Astrocyte (in vitro differentiated cells and primary cell): ENCODE measurements at regions not wholly inside any gene's neighbourhood (a gene's known extent, or its start where the extent isn't known, plus 50 kb on each side); places are given as distances from the start of the nearest gene placed in this dataset.
"Not testable (repeated sequence)": the region's sequence is repeated elsewhere in the genome, so short reads cannot be mapped to it uniquely, and the experiment has no call there.

Experiments used
- DNase-seq: peaks from one replicate; pipeline ENCODE4 v3.0.0-alpha.2; 2010; ENCODE audit warnings: low read depth
- FAIRE-seq: peaks from 2 replicates; lab custom pipeline; 2011; peaks lifted over from hg19 to GRCh38; lab: Jason Lieb, UNC
- H2AFZ ChIP-seq: 2 replicates; pipeline ENCODE4 v1.6.0; 2012; ENCODE audit warnings: low read depth, low read length, inconsistent platforms
- H3K27ac ChIP-seq: 2 replicates; pipeline ENCODE4 v1.5.1; 2011; ENCODE audit warnings: low read depth, low read length, inconsistent platforms
- H3K27me3 ChIP-seq: 2 replicates; pipeline ENCODE4 v1.6.0; 2011; ENCODE audit warnings: low read length, inconsistent platforms; ENCODE audit not compliant: insufficient read depth
- H3K36me3 ChIP-seq: 2 replicates; pipeline ENCODE4 v1.5.1; 2011; ENCODE audit warnings: low read length, inconsistent platforms; ENCODE audit not compliant: insufficient read depth
- H3K4me1 ChIP-seq: 2 replicates; pipeline ENCODE4 v1.5.1; 2011; ENCODE audit warnings: low read length, inconsistent platforms; ENCODE audit not compliant: insufficient read depth
- H3K4me2 ChIP-seq: 2 replicates; pipeline ENCODE4 v1.6.0; 2012; ENCODE audit warnings: low read length, inconsistent platforms
- H3K4me3 ChIP-seq: 2 replicates; pipeline ENCODE4 v1.5.1; 2011; ENCODE audit warnings: low read depth, mild to moderate bottlenecking, low read length, inconsistent platforms; ENCODE audit not compliant: insufficient read depth
- H3K79me2 ChIP-seq: 2 replicates; pipeline ENCODE4 v1.6.0; 2012; ENCODE audit warnings: mild to moderate bottlenecking, low read length, inconsistent platforms; ENCODE audit not compliant: insufficient read depth
- H3K9ac ChIP-seq: 2 replicates; pipeline ENCODE4 v1.6.0; 2012; ENCODE audit warnings: mild to moderate bottlenecking, low read length, inconsistent platforms
- H3K9me3 ChIP-seq: 2 replicates; pipeline ENCODE4 v1.5.1; 2012; ENCODE audit warnings: low read depth, mild to moderate bottlenecking, low read length, inconsistent platforms; ENCODE audit not compliant: insufficient read depth
- H4K20me1 ChIP-seq: 2 replicates; pipeline ENCODE4 v1.6.0; 2012; ENCODE audit warnings: low read length, inconsistent platforms; ENCODE audit not compliant: insufficient read depth
- H3K27ac Mint-ChIP-seq: one replicate; pipeline ENCODE4 v1.8.0; 2021; ENCODE audit warnings: mild to moderate bottlenecking, mixed read lengths; ENCODE audit not compliant: unreplicated experiment
- H3K27me3 Mint-ChIP-seq: one replicate; pipeline ENCODE4 v1.8.0; 2021; ENCODE audit warnings: low read depth, mixed read lengths; ENCODE audit not compliant: unreplicated experiment
- H3K36me3 Mint-ChIP-seq: one replicate; pipeline ENCODE4 v1.8.0; 2021; ENCODE audit warnings: low read depth, mixed read lengths; ENCODE audit not compliant: unreplicated experiment
- H3K4me1 Mint-ChIP-seq: one replicate; pipeline ENCODE4 v1.8.0; 2021; ENCODE audit warnings: low read depth, mixed read lengths; ENCODE audit not compliant: unreplicated experiment
- H3K4me3 Mint-ChIP-seq: one replicate; pipeline ENCODE4 v1.8.0; 2021; ENCODE audit warnings: mild to moderate bottlenecking, moderate library complexity, mixed read lengths; ENCODE audit not compliant: unreplicated experiment
- H3K9me3 Mint-ChIP-seq: one replicate; pipeline ENCODE4 v1.8.0; 2021; ENCODE audit warnings: mild to moderate bottlenecking, mixed read lengths; ENCODE audit not compliant: unreplicated experiment
- EZH2 ChIP-seq: IDR thresholded peaks from 2 replicates; pipeline ENCODE4 v1.6.1; 2012; ENCODE audit warnings: mild to moderate bottlenecking, low read length, inconsistent platforms; ENCODE audit not compliant: insufficient read depth
- TF ChIP-seq, protein P1 (sequence below): IDR thresholded peaks from 2 replicates; pipeline ENCODE4 v1.5.1; 2011; ENCODE audit warnings: low read depth, mild to moderate bottlenecking, inconsistent platforms, low read length, moderate library complexity; ENCODE audit not compliant: insufficient read depth

DNA sequence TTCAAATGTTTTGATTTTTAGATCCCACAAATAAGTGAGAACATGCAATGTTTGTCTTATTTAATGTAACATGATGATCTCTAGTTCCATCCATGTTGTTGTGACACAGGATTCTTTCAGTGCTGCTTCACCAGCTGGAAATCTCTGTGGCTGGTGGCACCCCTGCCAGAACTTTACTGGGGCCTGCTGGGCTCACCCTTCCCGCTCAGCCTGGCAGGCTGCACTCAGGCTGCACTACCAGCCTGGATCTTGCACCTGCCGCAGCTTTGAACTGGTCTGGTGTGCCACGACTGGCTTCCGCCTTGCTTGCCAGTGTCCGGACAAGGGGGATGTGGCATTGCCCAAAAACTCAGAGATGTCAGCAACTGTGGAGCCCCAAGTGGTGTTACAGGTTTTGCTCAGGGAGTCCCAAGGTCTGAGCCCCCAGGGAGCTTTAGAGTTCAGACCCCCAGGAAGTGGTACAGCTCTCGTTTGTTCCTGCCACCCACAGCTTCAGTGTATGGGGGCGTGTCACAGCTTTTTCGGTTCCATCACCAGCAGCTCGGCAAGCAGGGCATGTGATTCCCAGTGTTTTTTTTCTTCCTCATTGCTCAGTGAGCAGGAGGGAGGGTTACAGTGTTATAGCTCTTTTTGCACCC is 72.3 kb upstream of the SYNCRIP start:
- H3K27ac Mint-ChIP-seq, result no peak overlapping the region
- peaks cover 10% of the 10 kb centered on the region for H3K9me3 Mint-ChIP-seq
- H3K4me3 ChIP-seq, result no peak overlapping the region
- H3K27me3 Mint-ChIP-seq, result no peaks in the 10 kb centered on the region
- no peak for TF ChIP-seq EZH2
- TF ChIP-seq, protein P1, sequence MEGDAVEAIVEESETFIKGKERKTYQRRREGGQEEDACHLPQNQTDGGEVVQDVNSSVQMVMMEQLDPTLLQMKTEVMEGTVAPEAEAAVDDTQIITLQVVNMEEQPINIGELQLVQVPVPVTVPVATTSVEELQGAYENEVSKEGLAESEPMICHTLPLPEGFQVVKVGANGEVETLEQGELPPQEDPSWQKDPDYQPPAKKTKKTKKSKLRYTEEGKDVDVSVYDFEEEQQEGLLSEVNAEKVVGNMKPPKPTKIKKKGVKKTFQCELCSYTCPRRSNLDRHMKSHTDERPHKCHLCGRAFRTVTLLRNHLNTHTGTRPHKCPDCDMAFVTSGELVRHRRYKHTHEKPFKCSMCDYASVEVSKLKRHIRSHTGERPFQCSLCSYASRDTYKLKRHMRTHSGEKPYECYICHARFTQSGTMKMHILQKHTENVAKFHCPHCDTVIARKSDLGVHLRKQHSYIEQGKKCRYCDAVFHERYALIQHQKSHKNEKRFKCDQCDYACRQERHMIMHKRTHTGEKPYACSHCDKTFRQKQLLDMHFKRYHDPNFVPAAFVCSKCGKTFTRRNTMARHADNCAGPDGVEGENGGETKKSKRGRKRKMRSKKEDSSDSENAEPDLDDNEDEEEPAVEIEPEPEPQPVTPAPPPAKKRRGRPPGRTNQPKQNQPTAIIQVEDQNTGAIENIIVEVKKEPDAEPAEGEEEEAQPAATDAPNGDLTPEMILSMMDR, result no peak
- FAIRE-seq (no peak), DNase-seq (no peak)
- no peak overlapping the region for H3K9ac ChIP-seq
- H3K4me1 ChIP-seq, result no peaks in the 10 kb centered on the region
- no peaks in the 10 kb centered on the region for H3K4me1 Mint-ChIP-seq
- no peaks in the 10 kb centered on the region for H3K27me3 ChIP-seq
- H3K27ac ChIP-seq, result no peak overlapping the region
- H3K9me3 ChIP-seq, result peaks cover 3% of the 10 kb centered on the region
- no peaks in the 10 kb centered on the region for H3K36me3 ChIP-seq
- no peaks in the 10 kb centered on the region for H3K36me3 Mint-ChIP-seq
- no peaks in the 10 kb centered on the region for H4K20me1 ChIP-seq
- H3K79me2 ChIP-seq, result no peaks in the 10 kb centered on the region
- H3K4me3 Mint-ChIP-seq, result no peak overlapping the region
- no peak overlapping the region for H3K4me2 ChIP-seq
- H2AFZ ChIP-seq, result no peak overlapping the region

DNA sequence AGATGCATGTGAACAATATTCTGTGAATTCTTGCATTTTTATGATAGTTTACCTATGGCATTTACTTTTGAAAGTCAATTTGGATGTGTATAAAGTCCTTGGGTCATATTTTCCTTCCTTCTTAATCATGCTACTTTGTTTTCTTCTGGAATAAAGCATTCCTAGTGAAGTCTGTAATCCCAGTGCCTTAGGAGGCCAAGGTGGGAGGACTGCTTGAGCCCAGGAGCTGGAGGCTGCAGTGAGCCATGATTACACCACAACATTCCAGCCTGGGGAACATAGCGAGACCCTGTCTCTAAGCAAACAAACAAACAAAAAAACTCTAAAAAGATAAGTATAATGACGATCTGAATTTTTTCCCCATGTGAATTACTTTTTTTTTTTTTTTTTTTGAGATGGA is 69.7 kb upstream of the SYNCRIP start:
- H3K4me1 Mint-ChIP-seq, result no peaks in the 10 kb centered on the region
- H3K9me3 Mint-ChIP-seq, result peaks cover 16% of the 10 kb centered on the region
- Histone ChIP-seq H3K79me2 (no peaks in the 10 kb centered on the region), H3K27me3 (no peaks in the 10 kb centered on the region), H2AFZ (no peak overlapping the region), H3K4me2 (no peak overlapping the region), H3K9me3 (peaks cover 3% of the 10 kb centered on the region), H3K27ac (no peak overlapping the region), H3K4me3 (no peak overlapping the region), H3K36me3 (no peaks in the 10 kb centered on the region), H4K20me1 (no peaks in the 10 kb centered on the region), H3K4me1 (no peaks in the 10 kb centered on the region), H3K9ac (no peak overlapping the region)
- no peak overlapping the region for H3K4me3 Mint-ChIP-seq
- H3K27me3 Mint-ChIP-seq, result no peaks in the 10 kb centered on the region
- DNase-seq (no peak), FAIRE-seq (no peak)
- no peak overlapping the region for H3K27ac Mint-ChIP-seq
- H3K36me3 Mint-ChIP-seq, result no peaks in the 10 kb centered on the region
- no peak for TF ChIP-seq EZH2
- TF ChIP-seq, protein P1, result no peak

DNA sequence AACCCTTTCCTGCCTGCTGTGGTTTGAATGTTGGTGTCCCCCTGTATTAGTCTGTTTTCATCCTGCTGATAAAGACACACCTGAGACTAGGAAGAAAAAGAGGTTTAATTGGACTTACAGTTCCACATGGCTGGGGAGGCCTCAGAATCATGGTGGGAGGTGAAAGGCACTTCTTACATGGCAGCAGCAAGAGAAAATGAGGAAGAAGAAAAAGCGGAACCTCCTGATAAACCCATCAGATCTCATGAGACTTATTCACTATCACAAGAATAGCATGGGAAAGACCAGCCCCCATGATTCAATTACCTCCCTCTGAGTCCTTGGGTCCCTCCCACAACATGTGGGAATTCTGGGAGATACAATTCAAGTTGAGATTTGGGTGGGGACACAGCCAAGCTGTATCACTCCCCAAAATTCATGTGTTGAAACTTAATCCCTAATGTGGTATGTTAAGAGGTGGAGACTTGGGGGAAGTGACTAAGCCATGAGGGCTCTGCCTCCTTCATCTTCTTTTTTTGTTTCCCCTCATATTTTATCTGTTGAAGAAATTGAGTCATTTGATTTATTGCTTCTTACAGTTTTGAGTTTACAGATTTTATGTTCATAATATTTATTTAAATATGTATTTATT is 64.9 kb upstream of the SYNCRIP start:
- not testable (repeated sequence) for DNase-seq, H3K4me1 ChIP-seq, H3K79me2 ChIP-seq, FAIRE-seq, H3K36me3 Mint-ChIP-seq, H3K27me3 ChIP-seq, H3K36me3 ChIP-seq, H2AFZ ChIP-seq, H3K9me3 ChIP-seq, H3K9me3 Mint-ChIP-seq, H3K9ac ChIP-seq, H3K4me3 ChIP-seq, H3K4me3 Mint-ChIP-seq, H3K27ac Mint-ChIP-seq, H4K20me1 ChIP-seq, H3K4me2 ChIP-seq, H3K4me1 Mint-ChIP-seq, H3K27me3 Mint-ChIP-seq, H3K27ac ChIP-seq
